HG03558 (cell line): ENCODE measurements at regions not wholly inside any gene's neighbourhood (a gene's known extent, or its start where the extent isn't known, plus 50 kb on each side); places are given as distances from the start of the nearest gene placed in this dataset.

Experiments used
- ATAC-seq: cut with Tn5 transposase; IDR thresholded peaks from one replicate; pipeline ENCODE4 v1.9.1; 2021; ENCODE audit warnings: moderate number of reproducible peaks; ENCODE audit not compliant: unreplicated experiment; ENCODE audit errors: extremely low read depth

GRCh38 chr1:177794376-177794991 is 175.4 kb downstream of the SEC16B start:
- ATAC-seq, result no peak

DNA sequence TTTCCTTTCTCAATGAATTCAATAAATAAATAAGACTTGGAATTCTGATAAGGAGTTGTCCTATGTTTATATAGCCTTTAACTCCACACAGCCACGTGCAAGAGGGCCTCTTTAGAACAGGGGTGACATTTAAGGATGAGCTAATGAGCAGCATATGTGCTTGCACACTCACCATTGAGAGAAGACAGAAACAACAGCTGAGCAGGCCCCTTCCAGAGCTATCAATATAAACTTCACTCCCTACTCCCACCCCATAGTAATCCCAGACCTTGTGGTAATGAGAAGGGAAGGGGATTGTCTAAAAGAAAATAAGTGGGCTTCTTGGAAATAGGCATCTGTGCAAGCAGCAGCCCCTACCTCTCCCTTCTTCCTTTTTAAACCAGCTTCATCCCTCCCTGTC is 176.0 kb downstream of the SEC16B start:
- no peak for ATAC-seq

- ATAC-seq, result no peak
Measured at GRCh38 chr1:177790566-177790965, 179.3 kb downstream of the SEC16B start.

DNA sequence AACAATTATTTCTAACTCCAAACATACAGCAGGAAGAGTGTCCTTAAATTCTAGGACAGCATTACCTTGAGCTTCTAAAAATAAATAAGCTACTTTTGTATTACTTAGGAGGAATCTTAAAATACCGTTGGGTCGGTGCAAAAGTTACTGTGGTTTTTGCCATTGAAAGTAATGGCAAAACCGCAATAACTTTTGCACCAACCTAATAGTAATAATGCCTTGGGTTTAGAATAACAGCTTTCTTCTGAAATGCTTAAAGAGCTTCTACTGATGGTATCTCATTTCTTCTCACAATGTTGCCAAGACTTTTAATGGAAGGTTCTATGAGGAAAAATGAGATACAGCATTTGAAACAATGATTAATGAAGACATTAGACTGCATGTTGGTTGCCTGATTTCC is 179.9 kb downstream of the SEC16B start:
- ATAC-seq, result no peak

DNA sequence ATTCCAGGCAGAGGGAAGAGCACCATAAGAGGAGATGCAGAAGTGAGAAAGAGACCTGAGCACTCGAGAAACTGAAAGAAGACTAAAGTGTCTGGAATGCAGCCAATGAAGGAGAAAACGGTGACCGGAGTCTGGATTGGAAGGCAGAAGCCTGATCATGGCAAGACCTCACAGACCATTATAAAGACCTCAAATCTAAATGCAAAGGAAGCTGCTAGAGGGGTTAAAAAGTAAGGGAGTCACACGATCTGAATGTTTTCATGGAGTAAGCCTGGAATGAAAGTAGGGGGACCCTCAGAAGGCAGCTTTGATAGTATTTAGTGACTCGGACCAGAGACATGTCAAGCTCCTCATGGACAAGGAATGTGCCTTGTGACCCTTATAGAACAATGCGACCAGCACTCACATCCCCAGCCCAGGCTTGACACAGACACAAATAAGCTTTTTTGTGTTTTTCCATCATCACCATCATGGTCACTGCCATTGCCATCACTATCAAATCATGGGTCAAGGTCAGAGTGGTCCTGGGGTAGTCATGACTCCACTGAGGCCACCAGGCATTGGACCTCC is 183.6 kb downstream of the SEC16B start:
- no peak for ATAC-seq

- ATAC-seq, result no peak
Measured at GRCh38 chr1:177784936-177785335, 184.9 kb downstream of the SEC16B start.

- no peak for ATAC-seq
Measured at GRCh38 chr1:177784409-177784808, 185.4 kb downstream of the SEC16B start.

- no peak for ATAC-seq
Measured at GRCh38 chr1:177783051-177783450, 186.8 kb downstream of the SEC16B start.

DNA sequence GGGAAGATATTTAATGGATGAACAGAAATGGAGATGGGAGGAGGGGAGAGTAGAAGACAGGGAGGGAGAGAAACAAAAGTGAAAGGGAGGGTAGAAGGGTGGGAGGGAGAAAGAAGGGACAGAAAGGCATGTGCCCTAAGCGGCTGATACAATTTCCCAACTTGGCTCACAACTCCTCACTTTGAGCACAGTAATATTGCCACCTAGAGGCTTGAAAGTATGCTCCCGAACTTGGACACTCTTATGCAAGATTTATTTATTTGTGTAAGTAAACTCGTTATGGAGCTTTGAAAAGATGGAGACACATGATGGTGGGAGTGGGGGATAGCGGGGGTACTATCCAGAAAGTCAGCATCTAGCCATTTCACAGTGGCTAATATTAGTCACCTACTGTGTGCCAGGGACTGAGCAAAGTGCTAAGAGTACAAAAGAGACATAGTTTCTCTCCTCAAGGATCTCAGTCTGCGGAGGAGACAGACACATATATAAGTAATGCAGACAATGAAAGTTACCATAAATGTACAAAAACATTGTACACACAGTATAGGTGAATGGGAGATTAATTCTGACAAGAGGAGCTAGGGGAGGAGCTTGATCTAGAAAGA is 189.7 kb downstream of the SEC16B start:
- no peak for ATAC-seq

DNA sequence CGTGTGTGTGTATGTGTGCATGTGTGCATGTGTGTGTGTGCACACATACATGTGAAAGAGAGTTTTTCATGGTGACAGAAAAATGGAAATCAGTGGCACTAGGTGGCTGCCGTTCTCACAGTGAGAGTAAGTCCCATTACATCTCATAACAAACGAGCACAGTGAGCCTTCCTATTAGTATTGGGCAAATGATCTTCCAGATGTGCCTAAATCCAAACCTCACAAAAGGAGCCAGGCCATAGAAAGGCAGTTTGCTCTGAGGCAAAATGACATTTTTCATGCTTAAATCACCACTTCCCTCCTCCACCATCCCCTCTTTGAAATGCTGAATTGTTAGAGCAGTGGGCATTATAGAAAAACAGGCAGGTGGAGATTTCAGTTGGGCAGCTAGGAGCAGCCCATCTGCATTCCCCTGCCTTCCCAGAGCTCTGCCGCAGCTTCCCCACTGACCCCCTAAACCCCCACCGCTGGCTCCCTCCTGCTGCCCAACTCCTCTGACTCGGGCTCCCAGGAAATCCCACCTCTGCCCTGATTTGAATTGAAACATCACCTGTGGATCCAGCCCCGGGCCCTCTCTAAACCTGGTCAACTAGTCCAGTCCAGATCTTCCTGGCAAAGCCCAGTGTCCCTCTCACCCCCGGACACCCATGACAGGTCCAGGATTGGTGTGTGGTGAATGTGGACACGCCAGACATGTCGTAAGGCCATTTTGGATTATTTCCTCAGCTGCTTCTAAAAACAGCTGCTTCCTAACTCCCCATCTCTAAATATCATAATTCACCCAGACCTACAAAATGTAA is 190.5 kb downstream of the SEC16B start:
- no peak for ATAC-seq

GRCh38 chr1:177775924-177776323 is 193.9 kb downstream of the SEC16B start:
- ATAC-seq, result no peak

GRCh38 chr1:177772386-177772960 is 197.4 kb downstream of the SEC16B start:
- no peak for ATAC-seq

DNA sequence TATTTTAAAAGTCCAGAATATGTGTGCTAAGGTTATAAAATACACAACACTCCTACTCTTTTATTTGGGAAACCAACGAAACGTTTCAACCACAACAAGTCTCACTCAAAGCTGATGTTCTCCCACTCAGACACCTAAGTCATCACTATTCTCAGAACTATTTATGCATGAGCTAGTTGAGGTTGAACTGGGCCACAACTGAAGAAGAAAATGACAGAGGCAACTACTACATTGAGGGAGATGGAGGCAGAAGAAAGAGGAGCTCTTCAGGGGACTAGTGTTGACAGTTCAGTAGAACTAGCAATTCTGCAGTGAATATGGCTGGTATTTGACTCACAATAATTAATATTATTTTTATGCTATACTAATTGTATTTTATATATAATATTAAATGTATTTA is 198.2 kb downstream of the SEC16B start:
- no peak for ATAC-seq

DNA sequence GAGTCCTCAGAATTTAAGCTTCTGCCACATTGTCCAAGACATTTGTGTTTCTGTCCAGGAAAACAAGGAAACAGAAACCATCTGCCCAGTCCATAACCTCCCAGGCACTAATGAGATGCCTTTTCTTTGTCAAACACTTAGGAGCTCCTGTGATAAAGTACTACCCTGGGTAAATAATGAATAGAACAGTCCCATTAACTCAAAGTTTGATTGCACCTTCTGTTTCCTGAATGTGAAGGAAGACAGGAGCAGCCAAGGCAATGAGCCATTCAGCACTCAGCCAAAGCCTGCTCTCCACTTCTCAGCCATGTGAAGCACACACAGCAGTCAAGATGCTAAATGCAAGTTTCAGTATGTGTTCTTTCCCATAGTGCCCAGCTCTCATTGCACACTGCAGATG is 199.8 kb downstream of the SEC16B start:
- no peak for ATAC-seq

DNA sequence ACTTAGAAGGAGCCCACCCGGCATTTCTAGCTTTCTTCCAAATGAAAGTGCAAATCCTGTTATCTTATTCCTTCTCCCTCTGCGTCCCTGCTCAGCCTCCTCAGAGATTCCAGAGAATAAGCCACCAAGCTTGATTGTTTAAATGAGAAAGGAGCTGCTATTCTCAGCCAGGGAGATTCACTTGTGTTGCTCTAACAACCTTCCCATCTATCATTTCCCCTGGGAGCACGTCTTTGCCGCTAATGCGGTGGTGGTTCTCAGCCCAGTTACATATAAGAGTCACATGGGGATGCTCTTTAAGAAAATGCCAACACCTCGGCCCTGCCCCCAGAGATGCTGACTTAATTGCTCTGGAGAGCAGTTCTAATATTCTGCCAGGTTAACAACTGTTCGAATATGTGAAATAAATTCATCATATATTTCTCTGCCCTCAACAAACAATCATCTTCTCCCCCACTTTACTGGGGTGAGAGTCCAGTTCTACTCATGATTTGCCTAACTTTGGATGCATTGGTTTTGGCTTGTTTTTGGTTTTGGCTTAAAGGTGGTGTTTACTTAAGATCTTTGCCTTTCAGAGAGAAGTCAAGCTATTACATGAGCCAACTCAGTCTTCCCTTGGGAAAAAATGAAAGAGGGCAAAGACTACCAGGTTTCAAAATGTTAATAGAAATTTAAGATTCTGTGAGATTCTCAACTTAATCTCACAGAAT is 213.9 kb downstream of the SEC16B start:
- ATAC-seq, result no peak

DNA sequence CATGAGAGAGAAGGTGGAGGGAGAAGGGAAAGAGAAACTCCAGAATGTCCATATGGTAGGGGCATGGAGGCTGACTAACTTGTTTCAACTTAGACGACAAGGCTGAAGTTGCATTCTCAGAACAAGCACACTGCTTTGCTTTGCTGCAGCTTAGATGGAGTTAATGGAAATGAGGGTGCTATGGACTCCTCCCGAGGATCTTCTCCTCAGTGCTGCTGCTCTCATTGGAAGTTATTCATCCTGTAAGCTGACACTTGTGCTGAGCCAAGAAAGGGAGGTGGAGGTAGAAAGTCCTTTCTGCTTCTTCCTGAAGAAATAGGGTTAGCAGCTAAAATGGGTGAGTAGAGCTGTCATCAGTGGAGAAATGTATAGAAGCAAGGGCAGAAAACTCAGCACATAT is 215.3 kb downstream of the SEC16B start:
- ATAC-seq, result no peak

- no peak for ATAC-seq
Measured at GRCh38 chr1:177753655-177754054, 216.2 kb downstream of the SEC16B start.

DNA sequence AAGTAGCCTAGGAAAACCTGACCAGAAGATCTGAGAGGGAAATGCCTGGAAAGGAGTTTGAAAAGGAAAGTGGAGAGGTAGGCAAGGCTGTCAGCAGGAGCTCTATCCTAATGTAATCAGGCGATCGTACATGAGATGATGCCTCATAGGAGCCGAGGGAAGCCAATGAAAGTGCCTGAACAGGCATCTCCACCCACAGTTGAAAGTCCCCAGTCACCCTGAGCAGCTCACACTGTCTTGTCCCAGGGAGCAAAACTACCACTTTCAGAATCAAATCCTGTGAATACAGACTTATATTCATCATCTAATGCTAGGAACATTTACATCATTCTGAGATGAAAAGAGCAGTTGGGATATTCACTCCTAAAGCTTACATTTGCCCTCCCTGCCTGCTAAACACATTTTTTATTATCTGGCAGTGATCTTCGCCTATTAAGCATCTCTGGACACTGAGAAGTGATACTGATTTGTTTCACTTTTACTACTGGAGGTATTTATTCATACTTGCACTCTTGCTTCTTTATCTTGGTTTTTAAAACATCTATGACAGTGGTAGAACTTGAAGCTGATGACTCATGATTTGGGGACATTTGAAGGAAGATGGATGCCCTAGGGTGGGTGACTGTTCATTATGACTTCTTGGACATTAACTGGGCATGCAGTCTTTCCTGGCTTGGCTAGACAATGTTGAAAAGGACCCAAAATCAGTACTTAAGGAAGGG is 221.6 kb downstream of the SEC16B start:
- ATAC-seq, result no peak

GRCh38 chr1:177746155-177746554 is 223.7 kb downstream of the SEC16B start:
- no peak for ATAC-seq

DNA sequence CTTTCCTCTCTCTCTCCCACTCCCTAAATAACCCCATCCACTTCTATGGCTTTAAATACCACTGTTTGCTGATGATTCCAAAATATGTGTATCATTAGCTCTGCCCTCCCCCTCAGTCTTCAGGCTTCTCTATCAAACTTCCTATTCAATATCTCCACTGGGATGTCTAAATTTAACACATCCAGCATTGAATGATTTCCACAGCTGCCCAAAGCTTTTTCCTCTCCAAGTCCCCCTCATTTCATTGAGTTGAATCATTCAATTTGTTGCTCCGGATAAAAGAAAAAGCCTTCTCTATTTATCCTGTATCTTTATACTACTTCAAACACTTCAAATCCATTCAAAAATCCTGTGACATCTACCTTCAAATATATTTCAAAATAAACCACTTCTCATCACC is 225.0 kb downstream of the SEC16B start:
- ATAC-seq, result no peak
